Astrocyte of the hippocampus (primary cell): ENCODE measurements at regions not wholly inside any gene's neighbourhood (a gene's known extent, or its start where the extent isn't known, plus 50 kb on each side); places are given as distances from the start of the nearest gene placed in this dataset.

Experiments
- DNase-seq: peaks from one replicate; pipeline ENCODE4 v3.0.0; 2011; ENCODE audit warnings: low read depth, low spot score

DNA sequence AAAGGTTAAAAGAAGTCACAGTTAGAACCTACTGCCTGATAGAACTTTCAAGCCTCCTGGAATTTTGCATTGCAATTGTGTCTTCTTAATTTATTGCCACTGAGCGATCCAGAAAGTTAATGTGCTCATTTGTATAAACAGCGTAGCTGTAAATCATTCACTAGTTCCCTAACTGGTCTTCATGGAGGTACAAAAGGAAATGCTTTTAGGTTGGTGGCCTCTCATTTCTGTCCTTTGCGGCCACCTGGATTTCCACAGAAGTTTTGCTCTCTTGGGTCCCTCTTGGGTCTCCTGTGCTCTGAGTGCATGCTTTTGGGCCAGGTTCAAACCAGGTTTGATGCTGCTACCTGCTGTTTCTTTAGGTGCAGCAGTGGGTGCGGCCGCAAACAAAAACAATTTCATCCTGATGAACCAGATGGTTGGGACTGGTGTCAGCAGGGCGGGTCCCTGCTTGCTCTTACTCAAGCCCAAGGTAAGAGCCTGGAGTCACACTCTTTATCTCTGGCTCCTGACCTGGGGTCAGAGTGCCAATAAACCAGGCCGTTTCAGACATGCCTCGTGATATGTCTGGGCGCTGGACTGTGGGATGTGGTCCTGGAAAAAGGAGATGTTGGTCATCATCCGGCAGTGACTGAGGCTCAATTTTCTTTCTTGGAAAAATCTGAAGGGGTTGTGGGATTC is 270.1 kb downstream of the PTTG2 start:
- no peak for DNase-seq

- DNase-seq = no peak
These were observed 270.8 kb downstream of the PTTG2 start for GRCh38 chr4:38230821-38231563.

GRCh38 chr4:38231626-38232025 is 271.4 kb downstream of the PTTG2 start:
- no peak for DNase-seq

DNA sequence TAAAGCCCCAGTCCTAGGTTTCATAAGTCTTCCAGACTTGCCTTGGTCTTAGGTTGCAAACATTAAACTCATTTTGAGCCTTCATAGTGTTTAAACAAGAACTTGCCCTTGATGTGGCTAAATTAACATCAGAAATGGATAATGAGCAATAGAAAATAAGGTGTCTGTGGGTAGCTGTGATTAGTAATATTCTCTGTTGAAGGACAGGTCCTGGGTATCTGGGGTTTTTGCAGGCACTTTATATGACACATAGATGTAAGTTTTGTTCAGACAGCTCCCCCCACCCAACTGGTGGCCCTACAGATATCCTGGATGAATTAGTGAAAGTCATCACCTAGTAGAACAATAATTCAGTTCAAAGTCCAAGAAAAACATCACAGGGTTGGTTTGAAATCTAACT is 272.5 kb downstream of the PTTG2 start:
- no peak for DNase-seq

DNA sequence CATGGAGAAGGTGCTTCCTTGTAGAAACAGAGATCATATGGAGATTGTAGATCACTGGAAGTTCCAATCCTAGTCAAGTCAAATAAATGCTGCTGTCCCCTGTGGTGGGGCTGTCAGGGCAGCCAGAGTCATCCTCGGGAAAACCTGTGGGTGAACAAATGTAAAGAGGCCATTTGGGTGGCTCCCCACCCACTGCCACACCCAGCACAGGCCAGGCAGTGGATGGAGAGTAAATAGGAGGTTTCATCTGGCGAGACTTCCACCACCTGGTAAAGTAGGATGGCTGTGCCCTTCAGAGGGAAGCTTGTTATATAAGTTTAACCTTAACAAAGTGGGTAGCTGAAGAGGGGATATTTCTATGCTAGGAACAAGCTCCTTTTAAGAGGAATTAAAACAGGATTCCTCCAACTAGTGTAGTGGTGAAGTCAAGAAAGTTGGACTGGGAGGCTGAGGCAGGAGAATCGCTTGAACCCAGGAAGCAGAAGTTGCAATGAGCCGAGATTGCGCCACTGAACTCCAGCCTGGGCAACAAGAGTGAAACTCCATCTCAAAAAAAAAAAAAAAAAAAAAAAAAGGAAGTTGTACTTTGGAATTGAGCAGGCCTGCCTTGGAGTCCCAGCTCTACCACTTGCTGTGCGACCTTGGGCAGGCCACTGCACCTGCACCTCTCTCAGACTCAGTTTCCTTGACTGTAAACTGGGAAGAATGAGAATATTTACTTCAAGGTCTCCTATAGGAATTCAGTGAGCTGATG is 273.7 kb downstream of the PTTG2 start:
- no peak for DNase-seq

DNA sequence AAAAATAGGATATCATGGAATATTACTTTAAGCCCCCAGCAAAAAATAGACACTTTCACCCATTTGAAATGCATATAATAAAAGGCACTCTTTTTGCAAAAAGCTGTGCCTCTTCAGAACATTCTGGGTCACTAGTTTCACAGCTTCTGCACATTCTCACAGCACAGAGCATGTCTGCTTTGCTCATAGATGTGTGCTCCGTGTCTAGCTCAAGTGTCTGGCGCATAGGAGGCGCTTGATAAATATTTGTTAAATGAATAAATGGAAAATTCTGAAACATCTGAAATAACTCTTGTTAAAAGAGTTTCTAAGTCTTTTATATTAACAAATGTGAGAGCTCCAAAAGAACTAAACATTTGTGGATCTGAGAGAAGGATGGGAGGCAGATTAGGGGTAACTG is 275.2 kb downstream of the PTTG2 start:
- DNase-seq = no peak

DNA sequence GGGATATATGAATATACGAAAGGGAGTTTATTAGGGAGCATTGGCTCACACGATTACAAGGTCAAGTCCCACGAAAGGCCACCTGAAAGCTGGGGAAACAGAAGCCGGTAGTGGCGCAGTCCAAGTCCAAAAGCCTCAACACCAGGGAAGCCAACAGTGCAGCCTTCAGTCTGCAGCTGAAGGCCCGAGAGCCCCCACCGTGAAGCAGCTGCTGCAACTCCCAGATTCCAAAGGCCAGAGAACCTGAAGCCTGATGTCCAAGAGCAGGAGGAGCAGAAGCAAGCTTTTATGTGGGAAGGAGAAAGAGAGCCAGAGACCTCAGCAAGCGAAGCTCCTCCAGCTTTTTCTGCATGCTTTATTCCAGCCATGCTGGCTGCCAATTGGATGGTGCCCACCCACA is 275.8 kb downstream of the PTTG2 start:
- no peak for DNase-seq

DNA sequence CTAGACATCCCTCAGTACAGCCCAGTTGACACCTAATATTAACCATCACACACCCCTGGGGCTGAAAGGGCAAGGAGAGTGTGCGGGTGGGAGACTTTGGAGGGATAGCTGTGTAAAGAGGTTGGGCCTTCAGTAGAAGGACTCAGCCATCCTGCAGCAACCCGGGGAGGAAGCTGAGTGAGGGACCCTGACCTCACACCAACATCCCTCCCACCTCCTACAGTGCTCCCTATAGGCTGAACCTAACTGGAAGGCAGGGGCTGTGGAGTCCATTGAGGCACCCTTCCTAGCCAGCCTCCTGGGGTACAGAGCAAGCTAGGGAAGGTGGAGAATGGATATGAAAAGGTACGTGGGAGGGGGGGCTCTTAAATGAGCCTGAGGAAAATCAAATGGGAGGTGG is 276.3 kb downstream of the PTTG2 start:
- DNase-seq = no peak

- peak; percentile 22 for DNase-seq
These were observed 276.9 kb downstream of the PTTG2 start for GRCh38 chr4:38237139-38237538.

- no peak for DNase-seq
These were observed 281.3 kb downstream of the PTTG2 start for GRCh38 chr4:38241541-38241940.

DNA sequence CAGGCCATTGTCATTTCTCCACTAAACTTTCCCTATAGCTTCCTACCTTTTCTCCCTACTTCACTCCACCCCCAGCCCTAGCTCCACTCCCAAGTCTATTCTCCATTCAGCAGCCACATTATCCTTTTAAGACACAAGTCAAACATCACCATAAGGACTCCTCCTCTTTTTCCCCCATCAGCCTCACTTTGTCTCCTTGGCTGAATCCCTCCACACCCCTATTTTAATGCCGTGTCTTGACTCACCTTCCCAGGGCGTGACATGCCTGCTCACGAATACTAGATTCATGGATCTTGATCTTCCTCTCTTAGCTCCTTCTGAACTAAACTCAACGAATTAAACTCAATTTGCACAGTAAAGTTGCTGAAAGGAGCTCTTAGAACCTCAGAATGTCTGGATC is 281.9 kb downstream of the PTTG2 start:
- DNase-seq = no peak

DNA sequence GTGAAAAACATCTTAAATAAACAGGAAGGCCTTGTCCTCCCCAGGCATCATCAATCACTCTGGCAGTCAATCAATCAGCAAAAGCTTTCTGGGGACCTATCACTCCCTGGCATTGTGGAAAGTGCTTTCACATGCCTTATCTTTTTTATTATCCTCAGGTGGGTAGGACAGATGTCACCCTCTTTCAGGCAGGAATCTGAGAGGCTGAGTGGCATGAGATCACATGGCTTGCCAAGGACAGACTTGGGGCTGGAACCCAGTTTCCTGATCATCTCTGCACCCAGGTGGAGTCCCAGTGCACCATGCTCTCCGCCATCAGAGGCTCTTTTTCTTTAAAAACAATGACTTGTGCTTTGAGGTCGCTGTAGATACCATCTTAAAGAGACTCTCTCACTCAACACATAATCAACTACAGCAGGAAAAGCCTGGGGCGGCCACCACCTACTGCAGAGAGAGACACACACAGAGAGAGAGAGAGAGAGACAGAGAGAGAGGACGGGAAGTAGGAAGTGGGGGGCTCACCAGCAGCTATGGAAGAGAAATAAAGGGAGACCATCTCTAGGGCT is 282.7 kb downstream of the PTTG2 start:
- no peak for DNase-seq

- no peak for DNase-seq
These were observed 283.3 kb downstream of the PTTG2 start for GRCh38 chr4:38243388-38244053.

DNA sequence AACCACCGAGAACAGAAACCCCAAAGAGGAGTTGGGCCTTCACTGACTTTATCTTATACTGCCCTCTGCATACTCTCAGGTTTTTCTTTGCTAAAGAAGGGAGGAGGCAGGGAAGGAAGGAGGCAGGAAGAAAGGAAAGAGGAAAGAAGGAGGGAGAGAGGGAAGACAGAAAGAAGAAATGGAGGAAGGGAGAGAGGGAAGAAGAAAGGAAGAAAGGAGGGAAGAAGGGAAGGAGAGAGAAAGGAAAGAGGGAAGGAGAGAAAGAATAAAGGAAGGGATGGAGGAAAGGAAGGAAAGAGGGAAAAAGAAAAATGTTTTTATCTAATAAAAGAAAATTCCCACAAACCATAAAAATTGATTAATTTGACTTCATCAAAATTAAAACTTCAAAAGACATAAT is 294.6 kb downstream of the PTTG2 start:
- DNase-seq = no peak

GRCh38 chr4:38255572-38255971 is 295.4 kb downstream of the PTTG2 start:
- DNase-seq = no peak

- peak; percentile 65 for DNase-seq
These were observed 306.4 kb downstream of the PTTG2 start for GRCh38 chr4:38266616-38267015.

DNA sequence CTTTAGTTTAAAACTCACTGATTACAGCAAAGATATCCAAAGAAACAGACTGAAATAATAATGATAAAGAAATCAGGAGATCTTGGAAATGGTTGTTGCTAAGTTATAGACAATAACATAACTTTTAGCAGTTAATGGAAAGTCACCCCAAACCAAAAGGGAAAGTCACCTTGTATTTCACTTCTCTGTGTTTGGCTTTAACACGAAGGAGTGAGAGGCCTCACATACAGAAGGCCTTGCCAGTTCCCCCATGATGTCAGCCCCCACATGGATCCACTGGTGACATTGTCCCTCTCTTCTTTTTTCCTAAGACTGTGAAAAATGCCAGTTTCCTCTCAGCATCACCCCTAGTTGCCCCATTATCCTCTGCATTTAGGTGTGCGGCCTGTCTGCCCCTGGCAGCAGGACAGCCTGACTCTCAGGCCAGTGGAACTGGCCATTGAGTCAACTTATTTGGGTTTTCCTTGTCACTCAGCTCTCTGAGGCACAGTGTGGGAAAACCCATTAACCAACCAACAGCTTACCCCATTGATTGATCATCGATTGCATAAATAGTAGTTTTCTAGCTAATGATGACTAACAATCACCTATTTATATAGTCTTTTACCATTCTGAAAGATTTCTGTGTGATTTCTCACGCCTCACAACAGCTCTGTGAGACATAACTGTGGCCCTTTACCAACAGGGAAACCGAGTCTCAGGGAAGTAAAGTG is 308.1 kb downstream of the PTTG2 start:
- no peak for DNase-seq

GRCh38 chr4:38268837-38269236 is 308.6 kb downstream of the PTTG2 start:
- DNase-seq = no peak

DNA sequence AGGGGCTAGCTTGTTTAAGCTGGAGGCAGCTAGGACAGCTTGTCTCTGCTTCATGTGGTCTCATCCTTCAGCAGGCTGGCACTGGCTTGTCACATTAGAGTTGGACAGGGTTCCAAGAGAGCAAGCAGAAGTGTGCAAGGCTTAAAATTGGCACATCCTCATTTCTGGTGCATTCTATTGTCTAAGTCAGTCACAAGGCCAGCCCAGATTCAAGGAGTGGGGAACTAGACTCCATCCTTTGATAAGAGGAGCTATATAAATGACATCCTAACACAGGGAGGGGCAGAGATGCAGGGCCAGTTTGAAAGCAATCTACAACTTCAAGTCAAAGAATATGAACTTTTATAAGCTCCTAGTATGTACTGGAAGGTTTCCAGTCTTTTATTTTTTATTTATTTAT is 313.2 kb downstream of the PTTG2 start:
- no peak for DNase-seq

DNA sequence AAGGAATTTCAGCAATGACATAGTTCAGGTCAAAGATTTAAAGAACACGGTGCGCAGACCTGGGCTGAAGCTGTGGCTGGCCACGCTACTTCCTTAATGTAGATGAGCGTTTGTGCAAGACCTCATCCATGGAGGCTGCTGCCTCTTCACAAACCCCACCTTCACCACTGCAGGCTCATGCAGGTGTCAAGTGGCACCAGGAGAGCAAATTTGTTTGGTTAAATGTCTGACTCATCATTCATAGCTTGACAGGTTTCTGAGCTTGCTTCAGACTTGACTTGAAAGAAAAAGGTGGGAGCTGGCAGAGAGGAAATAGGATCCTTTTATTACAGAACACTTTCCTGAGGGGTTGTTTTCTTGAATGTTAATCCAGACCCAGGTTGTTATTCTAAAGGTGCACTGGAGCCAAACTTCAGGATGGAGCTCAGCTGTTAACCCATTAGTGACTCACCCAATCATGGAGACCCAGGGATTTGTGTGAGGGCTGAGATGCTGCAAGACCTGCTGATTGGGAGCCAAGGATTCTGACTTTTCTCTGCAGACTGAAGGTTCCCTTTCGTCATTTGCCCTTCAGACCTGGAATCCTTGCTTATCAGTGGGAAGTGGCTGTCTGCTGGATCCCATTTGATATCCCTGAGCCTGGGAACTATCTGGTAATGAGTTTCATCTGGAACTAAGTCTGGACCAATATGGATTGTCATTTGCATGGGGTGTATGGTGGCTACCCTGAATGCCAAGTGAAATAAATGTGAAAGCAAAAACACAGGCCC is 315.3 kb downstream of the PTTG2 start:
- DNase-seq = peak; percentile 27
